DMS153 treated with DMSO at 0.1 percent for 48 hours (cell line): ENCODE measurements at regions not wholly inside any gene's neighbourhood (a gene's known extent, or its start where the extent isn't known, plus 50 kb on each side); places are given as distances from the start of the nearest gene placed in this dataset.

Experiments used
- DNase-seq: peaks from one replicate; lab custom pipeline; 2025; ENCODE audit not compliant: unreplicated experiment; lab: John Stamatoyannopoulos, UW

DNA sequence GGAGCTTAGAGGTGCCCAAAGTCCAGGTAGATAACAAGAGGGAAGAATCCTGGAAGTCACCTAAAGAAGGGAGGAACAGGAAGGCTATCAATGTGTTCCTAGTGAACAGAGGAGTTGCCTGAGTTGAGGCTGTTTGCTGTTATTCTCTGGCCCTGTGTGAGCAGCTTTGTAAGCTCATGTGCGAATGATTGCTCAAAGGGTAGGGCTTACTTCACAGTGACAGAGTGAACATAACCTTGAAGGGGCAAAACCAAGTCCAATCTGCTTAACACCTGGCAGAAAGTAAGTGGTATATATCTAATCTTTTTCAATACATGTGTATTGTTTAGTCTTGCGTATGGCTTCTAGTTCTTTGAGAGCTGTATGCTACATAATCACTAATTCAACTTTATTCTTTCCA lies 1153.6 kb downstream of the TUSC7 start:
- no peak for DNase-seq

DNA sequence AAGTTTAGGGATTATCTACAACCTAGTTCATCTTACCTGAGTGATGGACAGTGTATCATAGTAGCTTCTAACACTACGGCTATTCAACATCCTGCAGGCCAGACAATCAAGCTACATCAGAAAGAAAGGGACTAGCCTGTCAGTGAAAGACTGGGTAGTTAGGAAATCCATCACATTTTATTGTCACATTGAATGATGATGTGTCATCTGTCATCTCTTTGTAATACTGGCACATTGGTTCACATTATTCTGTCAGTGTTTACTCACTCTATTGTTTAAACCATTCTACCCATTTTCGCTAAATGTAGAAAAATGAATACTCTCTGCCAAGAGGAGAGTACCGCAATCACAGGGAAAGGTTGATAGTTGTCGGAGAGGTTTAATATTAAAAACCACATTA lies 1155.8 kb downstream of the TUSC7 start:
- peak; percentile 5 for DNase-seq

DNA sequence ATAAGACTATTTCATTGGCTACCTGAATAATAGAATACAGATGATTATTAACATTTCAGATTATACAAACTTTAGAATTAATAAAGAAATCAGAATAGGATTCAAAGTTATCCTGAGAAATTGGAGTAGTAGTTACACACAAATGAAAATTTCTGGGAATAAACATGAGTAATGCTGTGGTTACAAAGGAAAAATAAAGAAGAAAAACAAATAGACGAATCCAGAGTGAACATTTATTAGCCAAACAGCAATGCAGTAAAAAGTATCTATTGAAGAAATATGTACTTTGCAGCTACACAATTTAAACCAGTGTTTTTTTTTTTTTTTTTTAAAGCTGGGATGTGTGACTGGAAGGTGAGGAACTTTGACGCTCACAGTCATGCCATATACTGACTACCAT lies 1159.2 kb downstream of the TUSC7 start:
- no peak for DNase-seq

DNA sequence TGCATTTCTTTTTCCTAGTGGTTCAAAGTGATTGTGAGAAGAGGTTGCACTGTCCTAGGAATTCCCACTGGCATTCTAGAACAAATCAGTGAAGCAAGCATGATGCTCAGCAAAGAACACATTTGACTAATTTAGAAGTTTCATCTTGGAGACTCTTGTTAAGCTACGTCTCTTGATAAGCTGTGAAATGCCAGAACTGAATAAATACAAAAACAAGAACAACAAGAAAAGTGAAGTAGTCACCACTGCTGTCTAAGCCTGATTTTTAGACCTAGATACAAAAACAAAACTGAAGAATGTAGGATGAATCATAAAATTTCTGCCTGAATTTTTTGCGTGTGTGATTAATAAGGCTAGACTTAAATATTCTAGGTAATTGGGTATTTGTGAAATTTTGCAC lies 1162.4 kb downstream of the TUSC7 start:
- no peak for DNase-seq

DNA sequence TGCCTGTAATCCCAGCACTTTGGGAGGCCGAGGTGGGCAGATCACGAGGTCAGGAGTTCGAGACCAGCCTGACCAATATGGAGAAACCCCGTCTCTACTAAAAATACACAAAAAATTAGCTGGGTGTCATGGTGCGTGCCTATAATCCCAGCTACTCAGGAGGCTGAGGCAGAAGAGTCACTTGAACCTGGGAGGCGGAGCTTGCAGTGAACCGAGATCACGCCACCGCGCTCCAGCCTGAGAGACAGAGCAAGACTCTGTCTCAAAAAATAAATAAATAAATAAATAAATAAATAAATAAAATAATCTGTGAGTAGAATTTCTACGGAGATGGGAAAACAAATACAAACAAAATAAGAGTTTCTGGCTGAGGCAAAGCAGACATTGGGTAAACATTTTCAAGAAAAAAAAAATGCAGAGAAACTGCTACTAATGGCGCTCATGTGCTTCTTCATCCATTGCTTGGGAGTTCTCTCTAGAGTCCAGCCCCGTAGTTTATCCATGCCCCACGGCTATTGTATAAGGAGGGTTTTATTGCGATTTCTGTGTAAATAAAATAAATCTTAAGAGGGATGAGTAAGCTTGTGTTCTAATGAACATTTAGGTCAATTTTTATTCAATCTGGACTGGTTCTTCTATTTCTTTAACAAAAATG lies 1161.9 kb downstream of the IGSF11 start:
- peak; percentile 78 for DNase-seq

DNA sequence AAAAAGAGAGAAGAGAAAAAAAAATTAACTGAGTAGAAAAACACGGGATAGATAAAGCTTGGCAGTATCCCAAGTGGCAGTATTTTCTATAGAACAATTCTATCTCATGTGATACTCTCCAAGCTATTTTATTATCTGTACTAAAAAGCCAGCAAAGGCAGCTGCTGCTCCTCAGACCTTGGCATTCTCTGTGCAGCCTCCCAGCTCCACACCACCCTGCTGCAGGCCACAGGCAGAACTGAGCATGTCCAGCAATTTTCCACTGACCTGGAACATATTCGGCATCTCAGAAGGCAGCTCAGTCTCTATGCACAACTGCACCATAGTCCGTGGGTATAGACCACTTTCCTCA lies 1161.4 kb downstream of the IGSF11 start:
- DNase-seq: peak; percentile 78

DNA sequence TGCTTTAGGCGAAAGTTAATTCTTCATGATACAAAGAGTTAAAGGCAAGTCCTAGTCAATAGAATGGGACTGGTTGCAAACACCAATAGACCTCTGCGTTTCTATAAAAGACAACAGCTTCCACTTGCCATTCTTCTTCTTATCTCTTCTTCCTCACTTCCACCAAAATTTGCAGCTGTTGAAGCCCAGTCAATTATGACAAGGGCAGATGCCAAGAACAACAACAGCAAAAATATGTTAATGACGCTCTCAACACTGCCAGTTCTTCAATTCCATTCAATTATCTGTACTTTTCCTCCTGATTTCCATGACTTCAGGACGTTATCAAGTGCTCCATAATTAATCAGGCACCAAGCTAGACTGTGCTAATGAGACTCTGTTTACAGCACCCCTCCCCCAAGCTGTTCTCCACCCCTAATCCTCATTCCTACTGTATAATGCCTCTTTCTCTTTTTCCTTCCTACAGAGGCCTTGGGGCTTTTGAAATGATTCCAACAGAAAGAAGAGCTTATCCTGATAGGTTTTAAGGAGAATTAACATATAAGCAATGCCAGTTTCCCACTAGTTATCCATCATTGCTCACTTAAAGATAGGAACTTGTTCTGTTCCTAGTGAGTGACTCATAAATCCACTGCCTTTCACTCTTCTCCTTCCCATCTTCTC lies 1160.5 kb downstream of the IGSF11 start:
- DNase-seq: no peak

DNA sequence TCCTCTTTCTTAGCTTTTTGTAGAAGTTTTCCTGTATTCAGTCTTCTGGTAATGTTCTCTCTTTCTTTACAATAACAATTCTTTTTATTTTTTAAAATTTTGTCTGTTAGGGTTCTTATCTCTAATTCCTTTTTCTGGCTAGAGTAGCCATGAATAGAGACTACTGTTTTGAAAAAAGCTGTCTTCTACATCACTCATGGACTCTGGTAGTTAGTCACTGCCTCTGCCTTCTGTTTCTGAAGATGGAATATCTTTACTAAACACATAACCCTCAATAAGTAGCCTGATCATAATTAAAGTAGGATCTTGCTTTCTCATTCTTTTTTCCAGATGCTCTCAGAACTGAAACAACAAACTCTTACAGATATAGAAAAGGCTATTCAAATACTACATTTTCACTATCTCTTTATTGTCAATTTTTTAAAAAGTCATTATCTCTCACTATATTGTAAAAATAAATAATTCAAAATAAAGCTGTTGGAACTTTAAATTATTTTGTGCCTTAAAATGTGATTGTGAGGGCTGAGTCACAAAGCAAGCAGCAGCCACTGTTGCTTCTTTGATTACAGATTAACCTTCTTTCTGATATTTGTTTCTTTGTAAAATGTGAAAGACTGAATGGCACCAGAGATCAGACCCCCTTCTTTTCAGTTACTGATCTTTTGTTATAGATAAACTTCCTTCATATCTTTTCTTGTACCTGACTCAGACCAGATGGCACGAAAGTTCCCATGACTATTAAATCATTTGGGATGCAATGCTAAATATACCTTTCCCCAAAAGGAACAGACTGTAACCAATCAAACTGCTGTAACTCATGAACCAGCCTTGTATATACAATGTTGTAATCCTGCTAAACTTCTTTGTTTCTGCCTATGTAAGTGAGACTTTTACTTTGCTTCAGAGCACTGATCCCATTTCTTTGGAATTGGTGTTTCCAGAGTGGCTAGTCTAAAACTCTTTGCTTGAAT lies 1159.5 kb downstream of the IGSF11 start:
- no peak for DNase-seq

DNA sequence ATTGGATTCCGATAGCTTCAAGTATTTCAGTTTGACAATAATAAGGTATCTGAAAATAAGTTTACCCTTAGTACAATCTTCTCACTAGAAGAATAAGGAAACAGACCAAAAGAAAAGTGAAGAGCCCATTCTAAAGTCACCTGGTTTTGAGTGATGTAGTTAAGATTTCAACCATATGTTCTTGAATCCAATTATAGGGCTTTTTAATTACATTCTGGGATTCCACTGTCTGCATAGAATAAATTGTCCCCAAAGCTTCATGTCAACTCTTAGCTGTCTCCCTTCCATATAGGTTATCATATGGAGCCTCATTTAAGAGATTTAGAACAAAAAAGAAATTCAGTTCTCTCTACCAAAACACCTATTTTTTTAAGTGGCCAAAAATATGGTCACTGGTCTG lies 1158.8 kb downstream of the IGSF11 start:
- no peak for DNase-seq

DNA sequence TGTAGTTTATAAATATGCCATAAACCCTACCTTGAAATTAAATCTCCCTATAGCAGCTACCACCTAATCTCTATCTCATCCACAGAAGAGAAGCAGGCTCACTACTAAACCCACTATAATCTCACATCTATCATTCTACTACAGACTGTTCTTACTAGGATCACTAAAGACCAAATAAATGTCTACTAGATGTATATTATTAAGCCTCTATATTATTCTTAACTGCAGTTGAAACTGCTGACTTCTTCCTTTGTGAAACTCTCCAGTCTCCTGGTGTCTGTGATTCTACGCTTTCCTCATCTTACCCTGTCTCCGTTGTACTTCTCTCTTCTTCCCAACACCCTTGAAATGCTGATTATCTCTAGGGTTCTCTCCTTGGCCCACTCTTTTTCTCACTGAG lies 1154.0 kb downstream of the IGSF11 start:
- DNase-seq: no peak

DNA sequence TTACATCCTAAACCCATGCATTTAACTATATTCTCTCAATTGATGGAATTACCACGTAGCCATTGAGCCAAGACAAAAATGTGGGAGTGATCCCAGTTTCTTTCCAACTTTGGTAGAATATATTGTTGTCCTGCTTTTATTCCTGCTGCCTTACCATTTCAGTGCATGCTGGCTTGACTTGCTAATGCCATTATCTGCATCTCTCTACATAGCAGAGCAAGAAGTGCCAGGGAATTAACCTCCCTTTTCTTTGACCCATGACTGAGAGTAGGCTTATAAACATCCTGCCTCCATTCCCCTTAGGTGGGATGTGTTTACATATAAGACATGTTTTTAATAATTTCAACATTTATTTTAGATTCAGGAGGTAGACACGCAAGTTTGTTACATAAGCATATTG lies 1153.4 kb downstream of the IGSF11 start:
- DNase-seq: no peak

DNA sequence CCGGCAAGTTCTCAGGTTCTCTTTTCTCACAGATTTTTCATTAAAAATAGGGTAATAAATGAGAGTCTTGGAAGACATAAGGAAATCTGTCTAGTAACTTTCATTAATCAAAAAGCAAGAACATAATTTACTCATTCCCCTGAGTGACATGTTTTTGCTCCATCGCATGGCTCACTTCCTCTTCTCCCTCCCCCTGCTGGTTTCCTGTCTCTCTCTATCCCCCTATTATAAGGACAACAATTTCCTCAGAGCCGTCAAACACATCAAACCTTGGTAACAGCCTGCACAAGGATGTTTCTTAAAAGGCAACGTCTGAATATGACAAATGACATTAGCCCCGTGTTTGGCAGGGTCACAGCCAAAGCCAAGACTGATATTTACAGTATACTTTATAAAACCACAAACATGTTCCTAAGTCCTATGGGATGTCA lies 1149.6 kb downstream of the IGSF11 start:
- peak; percentile 83 for DNase-seq

DNA sequence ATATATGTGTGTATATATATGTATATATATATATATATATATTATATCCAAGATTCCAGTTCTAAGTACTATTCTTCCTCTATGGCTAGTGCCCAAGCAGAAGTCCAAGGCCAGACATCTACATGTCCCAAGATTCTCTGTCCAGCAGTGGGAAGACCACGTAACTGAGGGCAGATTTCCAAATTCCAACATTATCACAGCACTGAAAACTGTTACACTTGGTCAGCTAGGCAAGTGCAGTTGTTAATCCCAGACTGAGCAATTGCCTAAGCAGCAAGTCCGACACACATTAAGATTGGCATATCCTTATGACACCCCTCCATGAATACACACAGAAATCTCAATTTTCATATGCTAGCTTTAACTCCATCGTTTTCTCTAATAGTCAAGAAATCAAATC lies 1148.5 kb downstream of the IGSF11 start:
- no peak for DNase-seq

DNA sequence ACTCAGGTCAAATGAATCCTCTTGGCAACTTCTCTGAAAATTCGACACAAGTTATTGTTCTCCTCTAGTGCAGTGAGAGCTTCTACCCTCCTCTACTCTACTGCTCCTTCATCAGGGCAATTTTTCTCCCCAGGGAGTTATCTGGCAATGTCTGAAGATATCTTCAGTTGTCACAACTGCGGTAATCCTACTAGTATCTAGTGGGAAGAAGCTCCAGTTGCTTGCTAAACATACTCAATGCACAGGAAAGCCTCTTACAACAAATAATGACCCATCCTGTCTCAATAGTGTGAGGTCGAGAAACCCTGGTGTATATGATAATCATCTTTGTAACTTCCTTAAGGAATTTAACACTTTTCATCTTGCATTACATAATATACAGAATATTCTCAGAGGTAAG lies 1147.6 kb downstream of the IGSF11 start:
- DNase-seq: no peak

DNA sequence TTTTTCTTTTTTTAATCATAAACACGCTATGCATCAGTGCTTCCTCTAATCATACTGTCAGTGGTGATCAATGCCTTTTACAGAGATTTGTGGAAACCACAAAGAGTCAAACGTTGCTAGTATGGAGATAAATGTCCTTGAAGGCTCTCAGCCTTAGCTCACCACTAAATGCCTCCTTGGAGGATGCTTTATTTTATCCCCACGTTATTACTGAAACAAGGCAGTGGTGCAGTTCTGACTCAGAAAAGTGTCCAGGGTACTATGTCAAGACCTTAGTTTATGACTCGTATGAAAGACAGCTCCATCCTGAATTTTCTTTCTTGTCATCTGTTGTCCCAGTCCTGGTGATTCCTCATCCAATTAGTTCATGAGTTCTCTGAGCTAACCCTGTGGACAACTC lies 1146.7 kb downstream of the IGSF11 start:
- DNase-seq: no peak

DNA sequence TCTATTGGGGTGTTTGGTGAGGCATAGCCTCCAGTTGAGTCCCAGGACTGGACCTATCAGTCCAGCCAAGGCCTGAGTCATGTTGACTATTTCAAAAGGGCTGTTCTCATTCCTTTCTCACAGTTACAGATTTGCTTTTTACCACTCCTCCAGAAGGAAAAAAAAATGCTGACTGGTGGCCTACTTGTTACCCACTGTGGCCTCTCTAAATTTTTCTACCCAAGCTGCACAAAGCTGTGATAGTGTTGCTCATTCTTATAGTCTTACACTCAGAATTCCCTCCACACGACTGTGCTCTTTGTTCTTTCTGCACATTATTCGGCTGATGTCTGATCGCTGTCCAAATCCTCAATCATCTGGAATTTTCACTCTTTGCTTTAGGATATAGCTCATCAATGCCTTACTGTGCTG lies 1142.2 kb downstream of the IGSF11 start:
- DNase-seq: no peak

DNA sequence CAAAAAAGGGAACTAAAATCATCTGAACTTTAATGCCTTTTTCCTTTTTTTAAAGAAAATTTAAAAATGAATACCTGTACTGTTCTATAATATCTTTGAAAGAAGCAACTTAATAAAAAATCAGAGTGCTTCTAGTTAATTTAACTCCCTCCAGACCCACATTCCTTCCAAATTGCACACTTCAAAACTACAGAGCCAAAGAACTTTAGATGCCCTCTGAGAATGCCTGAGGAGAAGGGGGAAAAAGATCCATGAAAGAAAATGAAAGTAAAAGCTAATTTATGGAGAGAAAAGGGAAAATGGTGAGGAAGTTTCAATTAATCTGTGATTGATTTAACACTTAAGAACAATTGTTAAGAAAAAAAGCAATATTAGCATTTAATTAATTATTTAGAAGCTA lies 1141.6 kb downstream of the IGSF11 start:
- no peak for DNase-seq

DNA sequence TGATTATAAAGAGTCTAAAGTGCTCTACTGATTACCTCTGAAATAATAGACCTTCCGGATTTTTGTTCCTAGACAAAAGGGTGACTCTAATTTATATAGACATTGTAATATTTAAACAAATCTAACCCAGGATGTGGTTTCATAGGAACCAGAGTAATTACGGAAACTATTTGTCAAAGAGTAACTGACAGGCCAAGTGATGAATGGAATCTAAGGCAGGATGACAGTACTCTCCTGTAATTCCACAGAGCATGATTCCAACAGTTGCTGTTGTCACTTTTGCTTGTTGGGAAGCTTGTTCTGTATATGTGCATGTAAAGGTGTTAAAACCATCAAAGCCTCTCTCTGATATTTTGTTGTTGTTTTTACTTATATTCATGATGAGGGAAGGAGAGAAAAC lies 1141.0 kb downstream of the IGSF11 start:
- peak; percentile 43 for DNase-seq

DNA sequence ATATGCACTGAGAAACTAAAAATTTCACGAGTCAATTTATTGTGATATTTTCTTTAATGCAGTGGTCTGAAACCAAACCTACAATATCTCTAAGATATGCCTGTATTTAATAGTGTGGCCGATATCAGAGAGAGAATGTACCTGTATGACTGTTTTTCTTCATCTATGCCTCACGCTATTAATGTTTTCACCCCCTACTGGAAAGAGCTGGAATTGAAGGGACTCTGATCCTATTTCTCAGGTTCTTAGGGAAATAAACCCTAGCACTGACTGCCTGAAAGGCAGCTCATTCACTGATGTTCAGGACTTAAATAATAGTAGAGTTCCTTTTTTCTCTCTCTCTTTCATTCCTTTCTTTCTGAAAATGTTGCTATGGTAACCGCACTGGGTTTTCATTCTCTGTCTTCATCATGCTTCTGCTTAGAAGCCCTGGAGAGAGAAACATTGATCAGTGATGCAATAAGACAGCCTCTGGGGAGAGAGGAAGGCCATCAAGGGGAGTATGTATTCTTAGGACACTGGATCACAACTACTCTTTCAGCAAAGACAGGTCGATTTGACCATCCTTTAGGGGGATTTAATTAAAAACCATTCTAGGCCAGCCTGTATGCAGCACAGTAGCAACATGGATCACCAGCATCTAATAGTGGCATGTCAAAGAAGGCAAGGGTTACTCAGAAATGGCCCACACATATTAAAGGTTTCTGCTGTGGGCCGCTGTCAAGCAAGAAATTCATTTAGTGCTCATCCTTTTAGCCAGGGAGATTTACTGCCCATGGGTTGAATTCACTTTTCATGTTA lies 1135.7 kb downstream of the IGSF11 start:
- no peak for DNase-seq

DNA sequence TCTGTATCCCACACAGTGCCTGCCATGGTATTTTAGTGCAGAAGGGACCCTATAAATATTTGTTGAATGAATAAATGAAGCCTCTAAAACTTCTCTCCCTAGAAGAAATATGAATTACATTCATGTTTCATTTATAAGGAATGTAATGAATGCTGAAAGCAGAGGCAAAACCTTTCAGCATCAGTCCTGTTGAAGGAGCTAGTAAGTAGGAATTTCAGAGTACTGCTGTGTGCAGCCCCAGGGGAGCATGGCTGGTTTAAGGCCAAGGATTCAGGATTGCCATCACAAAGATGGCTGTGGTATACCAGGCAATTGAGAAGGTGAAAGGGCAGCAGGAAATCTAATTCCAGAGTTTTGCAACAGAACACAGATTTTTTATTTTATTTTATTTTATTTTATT lies 1131.4 kb downstream of the IGSF11 start:
- no peak for DNase-seq
